NB4 (cell line): ENCODE measurements at regions not wholly inside any gene's neighbourhood (a gene's known extent, or its start where the extent isn't known, plus 50 kb on each side); places are given as distances from the start of the nearest gene placed in this dataset.

Experiments
- TF ChIP-seq, protein P1 (sequence below): IDR thresholded peaks from one replicate; pipeline ENCODE4 v1.5.1; 2012; ENCODE audit warnings: low read depth, low read length
- TF ChIP-seq, protein P2 (sequence below): IDR thresholded peaks from 2 replicates; pipeline ENCODE4 v1.6.1; 2011; ENCODE audit warnings: low read depth, low read length

DNA sequence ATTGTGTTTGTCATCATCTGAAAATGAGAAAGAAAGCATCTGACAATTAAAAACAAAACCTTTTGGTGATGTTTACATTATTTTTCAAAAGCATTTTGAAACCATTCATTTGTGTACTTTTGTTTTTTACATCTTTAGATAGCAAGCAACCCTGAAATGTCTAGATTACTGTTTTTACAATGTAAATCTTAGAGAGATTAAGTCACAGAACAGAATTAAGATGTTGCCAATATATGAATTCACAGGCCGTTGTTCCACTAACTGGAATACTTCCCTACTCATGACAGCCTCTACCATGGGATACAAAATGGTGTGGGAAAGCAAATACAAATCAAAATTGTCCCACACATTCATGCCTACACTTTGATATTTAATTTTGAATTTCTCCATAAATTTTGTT, 480.0 kb upstream of the ZEB2 start:
- TF ChIP-seq, protein P1, sequence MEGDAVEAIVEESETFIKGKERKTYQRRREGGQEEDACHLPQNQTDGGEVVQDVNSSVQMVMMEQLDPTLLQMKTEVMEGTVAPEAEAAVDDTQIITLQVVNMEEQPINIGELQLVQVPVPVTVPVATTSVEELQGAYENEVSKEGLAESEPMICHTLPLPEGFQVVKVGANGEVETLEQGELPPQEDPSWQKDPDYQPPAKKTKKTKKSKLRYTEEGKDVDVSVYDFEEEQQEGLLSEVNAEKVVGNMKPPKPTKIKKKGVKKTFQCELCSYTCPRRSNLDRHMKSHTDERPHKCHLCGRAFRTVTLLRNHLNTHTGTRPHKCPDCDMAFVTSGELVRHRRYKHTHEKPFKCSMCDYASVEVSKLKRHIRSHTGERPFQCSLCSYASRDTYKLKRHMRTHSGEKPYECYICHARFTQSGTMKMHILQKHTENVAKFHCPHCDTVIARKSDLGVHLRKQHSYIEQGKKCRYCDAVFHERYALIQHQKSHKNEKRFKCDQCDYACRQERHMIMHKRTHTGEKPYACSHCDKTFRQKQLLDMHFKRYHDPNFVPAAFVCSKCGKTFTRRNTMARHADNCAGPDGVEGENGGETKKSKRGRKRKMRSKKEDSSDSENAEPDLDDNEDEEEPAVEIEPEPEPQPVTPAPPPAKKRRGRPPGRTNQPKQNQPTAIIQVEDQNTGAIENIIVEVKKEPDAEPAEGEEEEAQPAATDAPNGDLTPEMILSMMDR, result no peak
- TF ChIP-seq, protein P2, sequence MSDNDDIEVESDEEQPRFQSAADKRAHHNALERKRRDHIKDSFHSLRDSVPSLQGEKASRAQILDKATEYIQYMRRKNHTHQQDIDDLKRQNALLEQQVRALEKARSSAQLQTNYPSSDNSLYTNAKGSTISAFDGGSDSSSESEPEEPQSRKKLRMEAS, result no peak
